Hematopoietic multipotent progenitor cell treated with erythropoietin and hydrocortisone succinate and interleukin-3 and kit ligand, for 6 days (in vitro differentiated cells): ENCODE measurements at regions not wholly inside any gene's neighbourhood (a gene's known extent, or its start where the extent isn't known, plus 50 kb on each side); places are given as distances from the start of the nearest gene placed in this dataset.
"Not testable (repeated sequence)": the region's sequence is repeated elsewhere in the genome, so short reads cannot be mapped to it uniquely, and the experiment has no call there.

Source experiments
- DNase-seq: peaks from one replicate; pipeline ENCODE4 v3.0.0-alpha.2; 2015

DNA sequence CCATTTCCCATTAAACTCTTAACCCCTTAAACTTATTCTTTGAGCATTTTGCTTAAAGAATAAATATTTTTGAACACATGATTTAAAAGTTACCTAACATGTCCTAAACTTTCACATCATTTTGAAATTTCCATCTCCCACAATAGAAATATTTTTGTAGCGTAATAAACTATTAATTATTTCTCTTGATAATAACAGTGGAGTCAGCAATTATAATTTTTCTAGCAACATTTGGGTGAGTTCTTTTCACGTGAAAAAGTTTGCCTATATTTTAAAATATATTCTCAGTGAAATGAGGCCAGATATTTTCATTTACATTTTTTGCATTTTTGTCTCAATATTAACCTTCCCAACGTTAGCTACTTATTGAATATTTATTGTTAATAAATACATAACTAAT lies 320.4 kb upstream of the CRIM1 start:
- no peak for DNase-seq

DNA sequence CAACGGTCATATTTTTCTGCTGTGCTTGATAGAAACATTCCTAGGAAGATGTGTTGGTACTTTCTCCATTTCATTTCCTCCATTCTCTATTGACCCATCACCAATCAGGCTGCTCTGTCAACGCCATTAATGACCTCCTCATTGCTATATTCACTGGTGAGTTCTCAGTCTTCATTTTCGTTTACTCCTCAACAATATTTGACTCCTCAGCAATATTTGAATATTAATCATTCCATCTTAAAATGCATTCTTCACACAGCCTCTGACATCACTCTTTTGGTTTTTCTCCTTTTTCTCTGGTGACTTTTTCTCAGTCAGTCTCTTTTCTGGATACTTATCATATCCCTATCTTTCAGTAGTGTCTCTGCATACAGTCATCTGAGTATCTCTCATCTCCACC lies 323.5 kb upstream of the CRIM1 start:
- DNase-seq: no peak

DNA sequence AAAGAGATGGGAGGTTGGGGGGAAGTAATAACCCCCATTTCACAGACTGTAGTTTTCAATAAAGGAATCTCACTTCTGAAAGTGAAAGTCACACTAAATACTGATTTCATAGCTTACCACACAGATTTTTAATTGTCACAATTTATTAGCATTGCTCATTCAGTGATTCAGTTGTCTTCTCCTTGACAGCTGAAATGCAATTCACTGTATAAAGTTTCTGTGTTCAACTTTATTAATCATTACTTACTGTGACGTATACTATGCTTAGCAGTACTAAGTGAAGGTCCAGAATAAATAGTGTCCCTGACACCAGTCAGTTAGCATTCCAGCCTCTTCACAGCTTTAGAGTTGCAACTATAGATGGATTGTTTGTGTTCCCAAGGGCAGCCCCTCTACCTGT lies 324.1 kb upstream of the CRIM1 start:
- no peak for DNase-seq

DNA sequence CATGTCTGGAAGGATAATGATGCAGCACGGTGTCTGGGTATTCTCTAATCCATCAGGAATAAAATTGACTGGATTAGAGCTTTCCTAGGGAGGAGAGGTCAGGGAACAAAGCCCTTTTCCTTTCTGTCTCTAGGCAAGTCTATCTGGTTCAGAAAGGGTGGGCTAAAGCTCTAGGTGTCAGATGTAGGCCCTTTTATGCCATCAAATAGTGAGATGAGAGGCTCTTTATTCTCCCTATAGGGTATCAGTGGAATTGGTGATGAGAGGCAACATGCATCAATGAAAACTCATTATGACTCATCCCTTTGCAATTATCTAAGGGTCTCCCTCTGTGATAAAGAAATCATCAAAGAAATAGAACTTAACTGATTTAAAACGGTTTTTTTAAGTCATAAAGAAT lies 328.0 kb upstream of the CRIM1 start:
- no peak for DNase-seq

DNA sequence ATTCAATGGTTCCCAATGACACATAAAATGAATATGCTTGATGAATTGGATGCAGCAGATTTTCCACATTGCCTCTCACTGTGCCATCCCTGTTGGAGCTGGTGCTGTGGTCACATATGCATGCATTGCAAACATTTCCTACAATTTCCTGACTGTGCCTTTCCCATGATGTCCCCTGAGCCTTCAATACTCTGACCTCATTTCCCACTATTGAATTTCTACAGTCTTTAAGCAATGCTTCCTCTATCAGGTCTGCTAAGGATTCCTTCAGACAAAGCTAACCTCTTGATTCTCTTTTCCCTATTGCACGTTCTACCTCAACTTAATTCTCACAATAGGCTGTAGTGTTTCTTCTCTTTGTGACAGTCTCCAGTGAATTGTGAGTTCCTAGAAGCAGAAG lies 342.5 kb upstream of the CRIM1 start:
- no peak for DNase-seq

DNA sequence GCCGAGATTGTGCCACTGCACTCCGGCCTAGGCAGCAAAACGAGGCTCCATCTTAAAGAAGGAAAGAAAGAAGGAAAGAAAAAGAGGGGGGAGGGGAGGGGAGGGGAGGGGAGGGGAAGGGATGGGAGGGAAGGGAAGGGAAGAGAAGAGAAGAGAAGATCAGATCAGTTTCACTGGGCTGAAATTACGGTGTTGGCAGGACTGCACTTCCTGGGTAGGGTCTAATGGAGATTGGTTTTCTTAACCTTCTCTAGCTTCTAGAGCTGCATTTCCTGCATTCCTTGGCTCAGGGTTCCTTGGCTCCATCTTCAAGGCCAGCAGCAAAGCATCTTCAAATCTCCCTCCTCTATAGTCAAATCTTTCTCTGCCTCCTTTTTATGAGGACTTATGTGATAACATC lies 349.1 kb upstream of the CRIM1 start:
- DNase-seq: no peak

DNA sequence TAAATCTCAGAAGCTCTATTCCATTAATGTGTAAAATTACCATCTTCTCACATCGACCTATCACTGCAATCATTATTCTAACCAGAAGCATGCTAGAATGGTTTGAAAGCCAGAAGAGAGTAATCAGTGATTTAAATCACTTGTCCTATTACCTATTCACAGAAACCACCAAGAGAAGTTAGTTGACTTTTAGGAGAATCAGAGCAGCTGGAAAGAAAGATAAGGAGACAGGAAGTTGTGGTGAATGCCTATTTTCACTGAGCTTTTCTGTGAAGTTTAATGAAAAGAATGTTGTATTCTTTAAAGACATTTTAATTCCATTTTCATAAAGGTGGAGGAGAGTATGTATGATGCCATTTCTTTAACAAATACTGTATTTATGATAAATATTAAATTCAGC lies 352.6 kb upstream of the CRIM1 start:
- DNase-seq: peak; percentile 12

DNA sequence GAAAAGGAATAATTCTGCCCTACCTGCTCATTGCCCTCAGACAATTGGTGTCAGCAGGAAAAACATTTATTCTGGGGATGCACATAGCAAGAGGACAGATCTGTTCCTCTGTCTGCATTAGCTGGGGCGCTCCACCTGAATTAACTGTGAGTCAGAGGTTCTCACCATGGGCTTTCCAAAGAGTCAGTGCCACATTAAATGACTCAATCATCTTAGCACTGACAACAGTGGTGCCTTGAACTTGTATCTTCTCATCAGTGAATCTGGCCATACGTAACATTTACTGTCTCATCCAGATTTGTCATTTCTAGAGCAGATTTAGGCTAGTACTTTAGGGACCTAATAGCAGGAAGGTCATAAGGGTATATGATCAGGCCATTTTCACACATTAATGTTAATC lies 358.1 kb upstream of the CRIM1 start:
- no peak for DNase-seq

DNA sequence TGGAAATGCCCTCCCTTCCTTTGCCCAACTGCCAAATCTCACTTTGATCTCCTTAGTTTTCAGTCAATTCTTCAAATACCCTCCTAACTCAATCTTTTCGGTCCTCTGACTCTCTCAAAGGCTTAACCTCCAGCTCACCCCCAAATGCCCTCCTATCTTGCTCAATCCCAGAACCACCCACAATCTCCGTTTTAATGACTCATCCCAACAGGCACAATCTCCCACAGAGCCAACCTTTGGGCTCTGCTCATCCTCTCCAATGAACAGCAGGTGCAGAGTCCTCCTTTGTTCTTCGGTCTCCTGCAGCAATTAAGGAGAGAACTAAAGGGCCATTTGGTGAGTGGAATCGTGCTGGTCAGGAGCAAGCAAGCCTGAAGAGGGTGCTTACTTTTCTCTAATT lies 366.1 kb upstream of the CRIM1 start:
- no peak for DNase-seq

DNA sequence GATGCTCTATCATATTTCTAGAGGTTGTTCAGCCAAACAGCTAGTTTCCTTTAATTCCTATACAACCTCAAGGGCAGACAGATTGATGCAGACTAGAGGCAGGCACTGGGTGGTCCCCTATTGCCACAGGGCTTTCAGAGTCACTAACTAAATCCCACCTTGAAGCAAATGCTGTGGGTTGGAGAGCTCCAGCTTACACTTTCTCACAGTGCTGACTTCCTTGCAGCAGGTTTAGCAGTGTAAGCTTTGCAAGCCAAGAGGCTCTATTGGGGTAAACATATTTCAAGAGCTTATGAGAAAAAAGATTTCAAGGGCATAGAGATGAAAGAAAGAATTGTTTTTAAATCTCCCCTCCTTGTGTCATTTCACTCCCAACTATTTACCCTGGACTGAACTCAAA lies 366.5 kb upstream of the CRIM1 start:
- no peak for DNase-seq

DNA sequence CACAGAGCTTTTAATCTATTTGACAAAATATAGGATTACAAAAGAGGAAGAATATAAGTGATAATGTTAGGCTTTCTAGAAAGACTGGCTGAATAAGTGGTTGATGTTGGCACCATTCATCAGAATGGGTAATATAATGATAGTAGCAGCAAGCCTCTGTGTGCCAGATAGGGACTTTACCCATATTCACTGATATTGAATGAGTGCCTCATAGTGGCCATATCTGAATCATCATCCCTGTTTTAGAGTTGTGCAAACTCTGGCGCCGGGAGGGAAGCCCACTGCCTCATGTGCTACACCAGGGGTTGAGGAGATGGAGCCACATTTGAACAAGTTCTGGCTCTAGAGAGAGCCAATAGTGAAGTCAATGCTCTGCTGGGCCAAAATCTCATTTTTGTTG lies 368.7 kb upstream of the CRIM1 start:
- no peak for DNase-seq

DNA sequence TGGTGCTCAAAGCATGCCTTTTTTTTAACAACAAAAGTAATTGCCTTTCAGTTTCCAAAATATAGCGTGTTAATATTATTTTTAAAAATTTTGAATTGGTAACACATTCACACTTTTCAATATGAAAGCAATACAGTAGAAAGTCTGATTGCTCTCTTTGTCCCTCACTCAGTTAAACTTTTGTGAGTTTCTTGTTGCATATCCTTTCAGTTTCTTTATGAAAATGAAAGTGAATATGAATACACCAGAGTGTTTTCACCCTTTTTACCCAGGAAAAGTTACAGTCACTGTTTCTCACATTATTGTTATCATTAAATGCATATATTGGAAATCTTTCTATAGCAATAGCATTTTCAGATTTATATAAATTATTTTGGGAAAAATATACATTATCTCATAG lies 377.4 kb upstream of the CRIM1 start:
- DNase-seq: no peak

DNA sequence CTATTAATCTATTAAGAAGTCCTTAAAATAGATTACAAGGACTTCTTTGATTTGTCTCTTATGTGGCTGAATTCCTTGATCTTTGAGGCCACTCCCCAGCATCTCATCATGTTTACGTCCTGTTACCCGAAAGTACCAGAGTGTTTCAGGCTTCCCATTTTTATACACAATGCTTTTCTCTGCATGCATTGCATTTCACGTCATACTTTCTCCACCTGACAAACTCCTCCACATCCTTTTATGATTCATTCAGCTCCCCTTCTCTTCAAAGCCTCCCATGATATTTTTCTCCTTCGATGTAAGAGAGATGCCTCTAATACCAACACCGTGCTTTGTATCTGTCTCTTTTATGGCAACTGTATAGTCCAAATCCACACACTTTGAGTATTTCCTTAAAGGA lies 379.0 kb upstream of the CRIM1 start:
- DNase-seq: no peak

DNA sequence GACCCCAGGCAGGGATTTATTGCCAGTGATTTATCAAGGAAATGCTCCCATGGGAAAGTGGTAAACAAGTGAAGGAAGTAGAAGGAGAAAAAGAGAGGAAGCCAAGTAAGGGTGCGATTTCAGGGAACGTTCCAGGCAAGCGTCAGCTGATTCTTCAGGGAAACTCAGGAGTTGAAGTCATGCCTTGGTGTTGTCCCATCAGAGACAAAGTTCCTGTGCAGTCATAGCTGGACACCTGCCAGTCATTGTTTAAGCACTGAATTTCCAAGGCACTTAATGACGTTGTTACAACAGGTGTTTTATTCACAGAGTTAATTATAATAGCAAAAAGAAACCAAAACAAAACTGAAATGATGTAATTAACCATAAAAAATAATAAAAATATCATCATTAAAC lies 381.8 kb upstream of the CRIM1 start:
- DNase-seq: no peak

DNA sequence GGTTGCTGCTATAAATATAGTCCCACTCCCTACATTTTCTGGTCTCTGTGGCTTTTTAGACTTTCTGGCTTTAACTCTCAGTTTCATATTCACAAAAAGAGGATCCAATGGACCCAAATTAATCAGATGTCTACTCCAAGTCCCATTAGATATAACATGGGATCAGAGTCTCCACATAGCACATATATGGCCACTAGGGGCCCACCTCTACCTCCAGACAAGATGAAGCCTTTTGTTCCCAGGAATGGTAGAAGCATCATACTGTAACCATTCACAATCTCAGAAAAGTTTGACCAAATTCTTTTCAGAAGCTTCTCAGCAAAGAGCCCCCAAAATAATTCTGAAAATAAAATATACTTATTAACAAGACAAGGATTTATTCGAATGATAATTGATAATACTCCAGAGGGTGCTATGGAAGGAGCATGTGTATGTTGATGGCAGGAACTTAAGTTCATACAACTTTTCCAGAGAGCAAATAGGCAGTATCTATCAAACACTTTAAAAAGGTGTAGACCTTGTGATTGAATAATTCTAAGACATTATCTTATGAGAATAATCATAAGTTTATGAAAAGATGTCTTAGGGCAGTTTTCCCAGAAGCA lies 382.3 kb upstream of the CRIM1 start:
- peak; percentile 39 for DNase-seq

DNA sequence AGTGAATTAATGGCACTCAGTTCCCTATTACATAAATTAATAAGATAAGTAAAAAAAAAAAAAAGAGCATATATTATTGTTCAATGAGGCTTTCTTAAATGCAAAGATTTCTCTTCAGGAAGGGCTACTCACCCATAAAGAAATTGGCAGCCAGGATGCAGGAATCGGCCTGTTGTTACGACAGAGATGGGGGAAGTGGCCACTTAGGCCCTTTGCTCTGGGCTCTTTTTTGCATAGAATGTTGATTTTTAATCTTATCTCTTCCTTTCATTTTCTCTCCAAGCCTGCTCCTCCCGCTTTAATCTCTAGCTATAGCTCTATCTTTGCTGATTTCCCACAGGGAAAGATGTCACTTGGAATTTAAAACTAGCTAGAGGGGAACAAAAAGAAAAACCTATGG lies 391.8 kb upstream of the CRIM1 start:
- no peak for DNase-seq

DNA sequence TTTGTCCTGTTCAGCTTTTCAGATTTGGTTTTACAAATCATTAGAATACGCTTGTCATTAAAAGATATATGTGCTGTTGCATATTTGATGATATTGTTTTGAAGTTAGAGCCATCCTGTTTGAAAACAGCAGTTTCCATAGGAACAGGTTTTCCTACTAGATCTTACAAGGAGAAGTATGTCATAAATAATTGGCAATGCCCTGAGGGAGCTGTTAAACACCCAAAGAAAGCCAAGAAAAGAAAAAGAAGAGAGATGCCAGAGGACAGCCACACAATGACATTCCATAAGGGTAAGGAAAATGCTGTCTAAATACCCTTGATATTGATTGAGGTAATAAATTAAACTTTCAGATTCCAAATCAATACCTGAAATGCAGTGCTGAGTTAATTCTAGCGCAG lies 392.2 kb upstream of the CRIM1 start:
- no peak for DNase-seq

DNA sequence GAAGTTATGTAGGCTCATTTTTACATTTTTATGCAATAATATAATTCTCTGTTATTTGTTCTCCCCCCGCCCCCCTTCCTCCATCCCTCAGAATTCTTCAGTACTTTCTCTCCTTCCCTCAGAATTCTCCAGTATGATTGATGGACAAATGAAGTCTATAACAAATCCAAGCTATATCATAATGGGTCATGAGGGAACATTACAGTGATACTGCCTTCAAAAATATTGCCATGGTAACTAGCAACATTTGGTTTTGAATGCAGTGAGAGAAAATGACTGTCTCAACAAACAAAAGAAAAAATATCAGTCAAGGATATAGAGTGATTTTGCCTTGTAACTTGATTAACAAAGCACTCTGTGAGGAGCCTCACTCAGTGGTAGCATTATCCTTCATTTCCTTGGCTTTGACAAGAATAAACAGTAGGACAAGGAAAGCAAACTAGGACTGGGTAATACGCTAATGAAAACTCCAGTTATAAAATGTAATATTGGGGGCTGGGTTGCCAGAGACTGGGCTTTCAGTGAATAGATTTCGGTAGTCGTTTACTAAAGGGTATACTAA lies 392.9 kb upstream of the CRIM1 start:
- DNase-seq: no peak

DNA sequence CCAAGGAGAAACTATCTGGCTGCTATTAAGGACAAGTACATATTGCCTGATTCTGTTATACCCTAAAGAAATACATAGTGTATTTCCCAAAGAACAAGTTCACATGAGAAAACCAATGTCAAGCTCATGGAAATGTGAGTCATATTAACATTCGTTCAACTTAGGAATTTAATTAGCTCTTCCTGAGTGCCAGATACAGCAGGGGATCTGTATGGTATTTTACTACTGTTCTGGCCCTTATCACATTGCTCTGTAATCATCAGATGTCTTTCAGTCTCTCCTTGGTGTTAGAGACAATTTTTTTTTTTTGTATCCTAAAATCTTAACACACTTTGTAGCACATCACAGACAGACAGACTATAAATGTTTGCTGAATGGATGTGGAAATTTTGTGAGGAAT lies 395.0 kb upstream of the CRIM1 start:
- DNase-seq: no peak

DNA sequence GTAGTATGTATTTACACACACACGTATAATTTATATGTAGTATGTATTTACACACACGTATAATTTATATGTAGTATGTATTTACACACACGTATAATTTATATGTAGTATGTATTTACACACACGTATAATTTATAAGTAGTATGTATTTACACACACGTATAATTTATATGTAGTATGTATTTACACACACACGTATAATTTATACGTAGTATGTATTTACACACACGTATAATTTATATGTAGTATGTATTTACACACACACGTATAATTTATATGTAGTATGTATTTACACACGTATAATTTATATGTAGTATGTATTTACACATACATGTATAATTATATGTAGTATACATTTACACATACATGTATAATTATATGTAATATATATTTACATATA lies 398.5 kb upstream of the CRIM1 start:
- DNase-seq: not testable (repeated sequence)

DNA sequence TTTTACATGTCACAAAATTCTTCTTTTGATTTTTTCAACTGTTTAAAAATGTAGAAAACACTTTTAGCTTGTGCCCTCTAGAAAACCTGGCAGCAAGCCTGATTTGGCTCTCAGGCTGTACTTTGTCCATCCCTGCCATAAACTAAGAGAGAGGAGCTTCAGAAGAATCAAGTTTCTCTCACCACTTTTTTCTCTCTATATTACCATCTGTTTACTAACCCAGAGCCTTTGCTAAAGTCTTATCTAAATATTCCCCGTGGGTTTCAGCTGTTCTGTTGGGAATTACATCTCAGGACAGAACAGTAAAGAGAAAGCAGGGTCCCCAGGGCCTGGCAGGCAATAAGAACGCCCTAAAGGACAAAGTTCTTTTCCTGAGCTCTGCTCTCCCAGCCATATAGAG lies 409.1 kb upstream of the CRIM1 start:
- no peak for DNase-seq

DNA sequence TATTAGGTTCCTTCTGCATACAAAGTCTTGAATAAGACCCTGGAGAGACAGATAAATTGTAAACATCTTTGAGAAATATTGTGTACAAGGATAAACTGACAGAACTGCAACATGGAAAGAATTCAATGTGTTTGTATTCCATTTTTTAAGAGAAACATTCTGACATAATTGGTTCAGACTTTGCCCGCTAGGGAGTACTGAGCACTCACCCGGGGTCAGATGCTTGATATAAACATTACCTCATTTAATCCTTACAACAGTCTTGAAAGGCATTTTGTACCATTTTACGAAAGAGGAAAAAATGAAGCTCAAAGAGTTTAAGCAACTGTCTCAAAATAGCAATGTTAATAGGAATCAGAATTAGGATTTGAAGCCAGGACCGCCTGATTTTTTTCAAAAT lies 416.7 kb upstream of the CRIM1 start:
- DNase-seq: no peak

DNA sequence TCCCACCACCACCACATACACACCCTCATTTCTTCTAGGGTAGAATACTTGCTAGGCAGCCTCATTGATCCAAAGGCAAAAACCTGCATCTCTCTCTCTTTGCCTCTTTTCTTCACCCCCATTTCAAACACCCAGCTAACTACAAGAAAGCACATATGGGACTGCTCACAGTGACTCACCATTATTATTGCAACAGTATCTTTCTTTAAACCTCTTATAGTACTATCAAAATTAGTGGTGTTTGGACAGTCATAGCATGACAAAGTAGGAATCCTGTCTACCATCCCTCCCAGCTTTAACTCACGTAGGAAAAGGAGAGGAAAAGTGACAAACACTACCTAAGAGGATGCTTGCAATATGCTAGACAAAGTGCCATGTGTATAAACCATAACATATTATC lies 422.5 kb upstream of the CRIM1 start:
- no peak for DNase-seq

DNA sequence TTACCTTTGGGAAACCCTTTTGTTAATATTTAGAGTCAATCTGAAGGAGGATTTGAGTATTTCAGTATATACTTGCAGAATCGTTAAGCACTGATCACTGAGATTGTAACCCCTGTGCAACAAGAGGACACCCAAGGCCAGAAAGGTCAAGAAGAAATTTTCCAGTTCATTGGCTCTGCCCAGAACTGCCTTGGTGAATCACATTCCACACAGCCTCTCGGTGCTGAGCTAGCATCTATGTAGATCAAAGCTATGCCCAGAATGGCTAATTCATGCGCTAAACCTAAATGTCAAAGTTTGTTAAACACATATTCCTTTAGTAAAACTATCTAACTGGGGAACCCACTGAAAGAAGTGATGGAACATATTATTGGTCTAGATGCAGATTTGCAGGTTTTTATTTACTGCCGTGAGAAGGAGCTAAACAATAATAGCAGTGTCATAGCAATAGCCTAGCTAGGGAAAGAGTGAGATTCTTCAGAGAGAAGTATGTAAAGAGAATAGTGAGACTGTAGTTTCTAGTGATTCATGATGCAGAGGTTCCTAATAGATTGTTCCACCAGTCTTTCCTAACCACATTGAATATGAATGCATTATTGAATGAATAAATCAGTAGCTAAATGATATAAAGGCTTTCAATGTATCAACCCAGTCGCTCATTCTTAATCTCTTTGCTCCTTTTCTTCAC lies 423.2 kb upstream of the CRIM1 start:
- DNase-seq: no peak

DNA sequence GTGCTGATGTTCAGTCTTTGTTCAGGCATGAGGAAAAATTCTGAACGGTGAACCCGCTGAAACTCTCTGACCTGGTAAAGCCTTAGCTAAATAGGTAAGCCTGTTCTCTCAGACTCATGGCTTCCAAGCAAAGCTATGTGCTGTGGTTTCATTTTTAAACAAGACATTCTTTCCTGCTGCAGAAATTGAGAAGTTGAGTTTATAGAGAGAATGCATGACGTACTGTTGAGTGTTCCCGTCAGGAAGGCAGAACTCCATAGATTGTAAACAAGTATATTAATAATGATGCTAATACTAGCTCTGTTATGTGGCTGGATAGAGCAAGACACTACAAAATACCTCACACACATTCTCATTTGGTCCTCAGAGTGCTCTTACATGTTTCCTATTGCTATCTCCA lies 424.0 kb upstream of the CRIM1 start:
- no peak for DNase-seq
